ENCODE measurements at regions not wholly inside any gene's neighbourhood (a gene's known extent, or its start where the extent isn't known, plus 50 kb on each side); places are given as distances from the start of the nearest gene placed in this dataset.
"Not testable (repeated sequence)": the region's sequence is repeated elsewhere in the genome, so short reads cannot be mapped to it uniquely, and the experiment has no call there.

GRCh38 chr2:118417406-118418120 is 329.3 kb downstream of the INSIG2 start:
- WGBS, result 80% methylated on average over 3 of the region's 3 CpGs
- no peak for DNase-seq (ENCODE audit: low spot score)

GRCh38 chr2:118415186-118415585 is 326.9 kb downstream of the INSIG2 start:
- not testable (repeated sequence) for DNase-seq (ENCODE audit: low spot score); H3K9me3 ChIP-seq (ENCODE audit: control insufficient read depth in 4 of 4, low read length in 3 of 4); H3K4me3 ChIP-seq (ENCODE audit: low read depth in 1 of 3, low read length in 3 of 3); H3K9ac ChIP-seq (ENCODE audit: low read depth in 1 of 2, low read length in 2 of 2); H3K36me3 ChIP-seq (ENCODE audit: control insufficient read depth in 4 of 4, insufficient read depth in 3 of 4, low read depth in 1 of 4, low read length in 3 of 4); H3K27ac ChIP-seq (ENCODE audit: low read depth in 1 of 2, low read length in 2 of 2); H3K4me1 ChIP-seq (ENCODE audit: control insufficient read depth in 4 of 4, insufficient read depth in 4 of 4, low read length in 3 of 4); H3K27me3 ChIP-seq (ENCODE audit: control insufficient read depth in 4 of 4, insufficient read depth in 4 of 4, low read length in 3 of 4)
- 69% methylated on average over 1 of the region's 1 CpG for WGBS

More at GRCh38 chr2:118417406-118418120, 329.3 kb downstream of the INSIG2 start:
- TF ChIP-seq HNF4G (IDR thresholded peaks at IDR 0.05) (no peak), FOXA1 (IDR thresholded peaks at IDR 0.05) (no peak), SP1 (IDR thresholded peaks at IDR 0.05) (no peak), GABPA (IDR thresholded peaks at IDR 0.05 in 1 of 2, conservative IDR thresholded peaks at IDR 0.05 in 1 of 2) (no peak), HNF4A (conservative IDR thresholded peaks at IDR 0.05) (no peak), RAD21 (IDR thresholded peaks at IDR 0.05) (no peak), JUND (IDR thresholded peaks at IDR 0.05) (no peak), REST (IDR thresholded peaks at IDR 0.05) (no peak), ZBTB33 (IDR thresholded peaks at IDR 0.05) (no peak)
- no peak overlapping the region for H3K4me3 ChIP-seq (ENCODE audit: low read depth in 1 of 3, low read length in 3 of 3)
- no peaks in the 10 kb centered on the region for H3K9me3 ChIP-seq (ENCODE audit: control insufficient read depth in 4 of 4, low read length in 3 of 4)
- H3K4me1 ChIP-seq (ENCODE audit: control insufficient read depth in 4 of 4, insufficient read depth in 4 of 4, low read length in 3 of 4), result no peaks in the 10 kb centered on the region
- H3K9ac ChIP-seq (ENCODE audit: low read depth in 1 of 2, low read length in 2 of 2), result no peak overlapping the region
- no peaks in the 10 kb centered on the region for H3K36me3 ChIP-seq (ENCODE audit: control insufficient read depth in 4 of 4, insufficient read depth in 3 of 4, low read depth in 1 of 4, low read length in 3 of 4)
- no peak overlapping the region for H3K27ac ChIP-seq (ENCODE audit: low read depth in 1 of 2, low read length in 2 of 2)
- H3K27me3 ChIP-seq (ENCODE audit: control insufficient read depth in 4 of 4, insufficient read depth in 4 of 4, low read length in 3 of 4), result no peaks in the 10 kb centered on the region

- no peaks in the 10 kb centered on the region for H3K4me1 ChIP-seq (ENCODE audit: control insufficient read depth in 4 of 4, insufficient read depth in 4 of 4, low read length in 3 of 4)
- H3K4me3 ChIP-seq (ENCODE audit: low read depth in 1 of 3, low read length in 3 of 3), result no peak overlapping the region
- WGBS, result 64% methylated on average over 5 of the region's 5 CpGs
- H3K36me3 ChIP-seq (ENCODE audit: control insufficient read depth in 4 of 4, insufficient read depth in 3 of 4, low read depth in 1 of 4, low read length in 3 of 4), result no peaks in the 10 kb centered on the region
- H3K9me3 ChIP-seq (ENCODE audit: control insufficient read depth in 4 of 4, low read length in 3 of 4), result peaks cover 0 to 10% (median 2%) of the 10 kb centered on the region in 4 donors
- H3K27me3 ChIP-seq (ENCODE audit: control insufficient read depth in 4 of 4, insufficient read depth in 4 of 4, low read length in 3 of 4), result no peaks in the 10 kb centered on the region
- H3K27ac ChIP-seq (ENCODE audit: low read depth in 1 of 2, low read length in 2 of 2), result no peak overlapping the region
- no peak overlapping the region for H3K9ac ChIP-seq (ENCODE audit: low read depth in 1 of 2, low read length in 2 of 2)
- DNase-seq (ENCODE audit: low spot score), result no peak
- TF ChIP-seq FOXA2 (IDR thresholded peaks at IDR 0.05) (no peak), TAF1 (conservative IDR thresholded peaks at IDR 0.05) (no peak), HNF4G (IDR thresholded peaks at IDR 0.05) (no peak), GABPA (IDR thresholded peaks at IDR 0.05 in 1 of 2, conservative IDR thresholded peaks at IDR 0.05 in 1 of 2) (no peak), NR2F2 (IDR thresholded peaks at IDR 0.05) (no peak), ZBTB33 (IDR thresholded peaks at IDR 0.05) (no peak), EGR1 (IDR thresholded peaks at IDR 0.05; ENCODE audit: low read depth in 2 of 2) (no peak), FOXA1 (IDR thresholded peaks at IDR 0.05) (no peak), JUND (IDR thresholded peaks at IDR 0.05) (no peak), RXRA (IDR thresholded peaks at IDR 0.05) (no peak), REST (IDR thresholded peaks at IDR 0.05) (no peak), YY1 (IDR thresholded peaks at IDR 0.05) (no peak)
These were observed 315.6 kb downstream of the INSIG2 start for GRCh38 chr2:118403658-118404451.

Measured in liver (tissue), 7 donors.